ENCODE measurements at regions not wholly inside any gene's neighbourhood (a gene's known extent, or its start where the extent isn't known, plus 50 kb on each side); places are given as distances from the start of the nearest gene placed in this dataset.

DNA sequence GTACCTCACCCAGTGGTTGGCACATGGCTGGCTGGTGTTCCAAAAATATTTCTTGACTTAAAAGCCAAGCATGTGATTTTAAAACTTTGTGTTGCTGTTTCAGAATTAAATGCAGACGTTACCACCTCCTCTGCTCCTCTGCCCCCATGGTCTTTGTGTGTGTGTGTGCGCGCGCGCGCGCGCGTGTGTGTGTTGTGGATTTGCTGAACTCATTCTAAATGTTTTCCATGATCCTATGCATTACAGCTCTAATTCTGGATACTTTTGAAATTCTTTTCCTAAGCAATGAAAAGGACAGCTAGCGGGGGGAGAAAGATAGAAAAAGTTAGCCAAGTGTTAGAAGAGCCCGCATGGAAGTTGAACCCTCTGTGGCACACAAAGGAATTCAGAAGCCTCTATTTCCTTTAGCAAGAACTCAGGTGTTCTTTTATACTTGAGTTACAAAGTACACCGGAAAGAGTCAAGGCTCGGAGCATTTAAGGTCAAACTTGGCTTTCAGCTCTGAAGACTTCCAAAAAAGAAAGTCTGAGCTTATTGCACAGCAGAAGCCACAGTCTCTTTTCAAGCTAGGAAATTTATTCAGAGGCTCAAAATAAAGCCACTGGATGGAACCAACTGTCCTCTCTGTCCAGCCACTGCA is 350.5 kb upstream of the TBL1XR1 start:
- DNase-seq = no peak

DNA sequence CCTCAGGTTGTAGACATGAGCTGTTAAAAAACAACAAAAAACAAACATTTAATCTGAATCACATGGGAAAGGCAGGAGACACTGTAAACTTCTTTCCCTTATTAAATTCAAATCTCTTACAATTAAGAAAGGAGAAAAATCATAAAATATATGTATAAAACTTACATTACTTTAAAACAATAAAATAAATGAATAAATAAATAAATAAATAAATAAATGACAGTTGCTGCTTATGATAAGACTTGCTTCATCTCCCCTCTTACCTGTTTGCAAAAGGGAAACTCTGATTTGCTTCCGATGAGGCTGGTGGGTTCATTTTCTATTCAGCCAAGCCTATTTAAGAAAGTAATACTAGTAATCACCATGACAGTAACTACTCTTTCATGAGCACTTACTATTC is 353.4 kb upstream of the TBL1XR1 start:
- DNase-seq = no peak

DNA sequence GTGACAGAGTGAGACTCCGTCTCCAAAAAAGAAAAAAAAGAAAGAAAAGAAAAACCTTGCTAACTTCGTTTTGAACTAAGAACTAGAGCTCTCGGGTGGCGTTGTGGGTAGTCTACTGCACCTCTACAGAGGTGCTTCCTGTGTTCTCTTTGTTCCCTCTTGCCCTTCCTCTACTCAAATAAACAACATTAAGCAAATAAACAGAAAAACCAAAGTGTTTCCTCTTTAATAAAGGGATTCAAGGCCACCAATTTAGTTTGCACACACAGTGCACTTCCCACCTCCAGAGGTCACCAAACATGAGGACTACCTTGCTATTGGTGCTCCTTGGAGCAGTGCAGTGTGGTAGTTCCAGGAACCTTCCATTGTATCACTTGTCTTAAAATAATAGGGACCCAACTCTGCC is 354.2 kb upstream of the TBL1XR1 start:
- no peak for DNase-seq

DNA sequence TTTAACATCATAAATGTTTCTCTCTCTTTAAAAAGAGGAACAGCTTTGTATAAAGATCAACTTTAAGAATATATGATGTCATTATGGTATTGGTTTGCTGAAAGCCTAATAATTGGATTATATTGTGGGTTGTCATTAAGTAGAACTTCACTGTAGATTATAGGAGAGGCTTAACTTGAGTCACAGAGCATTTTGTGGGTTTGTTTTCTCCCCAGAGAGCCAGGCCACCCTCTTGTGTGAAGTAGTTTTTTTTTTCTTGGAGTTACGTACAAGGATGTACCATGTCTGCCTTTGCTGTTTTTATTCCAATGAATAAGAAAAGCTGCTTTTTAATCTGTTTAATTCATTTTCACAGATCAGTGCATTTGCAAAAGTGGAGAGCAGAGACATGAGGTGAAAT is 354.8 kb upstream of the TBL1XR1 start:
- no peak for DNase-seq

DNA sequence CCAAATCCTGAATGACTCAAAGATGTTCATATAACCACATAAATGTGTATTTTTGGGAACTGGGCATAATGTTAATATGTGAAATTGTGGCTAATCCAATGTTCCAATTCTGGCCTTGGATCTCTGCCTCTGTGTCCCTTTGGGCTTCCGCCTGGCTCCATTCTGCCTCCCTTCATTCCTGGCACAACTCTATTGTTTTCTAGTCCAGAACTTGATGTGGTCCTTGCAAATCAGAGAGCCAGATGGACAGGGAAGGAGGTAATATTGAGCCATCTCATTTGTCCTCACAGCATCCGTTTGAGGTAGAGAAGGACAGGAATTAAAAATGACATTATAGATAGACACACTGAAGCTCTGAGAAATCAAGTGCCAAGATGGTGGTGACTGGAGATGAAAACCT is 355.7 kb upstream of the TBL1XR1 start:
- DNase-seq = no peak

DNA sequence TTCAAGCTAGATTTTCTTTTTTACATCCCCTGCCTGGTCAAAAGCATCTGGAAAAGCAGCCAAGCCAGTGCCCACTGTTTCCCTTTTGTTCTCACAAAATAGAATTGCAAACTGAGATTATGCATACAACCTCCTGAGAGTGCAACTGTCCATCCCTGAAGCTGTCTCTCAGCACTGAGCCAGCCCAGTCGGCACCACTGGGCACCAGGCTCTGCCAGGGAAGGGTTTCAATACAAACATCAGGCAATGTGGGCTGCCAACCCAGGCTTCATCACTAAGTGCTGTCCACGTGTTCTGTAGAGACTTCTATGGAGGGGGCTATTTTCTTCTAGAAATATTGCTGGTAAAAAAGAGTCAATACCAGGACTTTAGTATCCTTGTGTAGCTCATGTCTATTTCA is 356.3 kb upstream of the TBL1XR1 start:
- no peak for DNase-seq

DNA sequence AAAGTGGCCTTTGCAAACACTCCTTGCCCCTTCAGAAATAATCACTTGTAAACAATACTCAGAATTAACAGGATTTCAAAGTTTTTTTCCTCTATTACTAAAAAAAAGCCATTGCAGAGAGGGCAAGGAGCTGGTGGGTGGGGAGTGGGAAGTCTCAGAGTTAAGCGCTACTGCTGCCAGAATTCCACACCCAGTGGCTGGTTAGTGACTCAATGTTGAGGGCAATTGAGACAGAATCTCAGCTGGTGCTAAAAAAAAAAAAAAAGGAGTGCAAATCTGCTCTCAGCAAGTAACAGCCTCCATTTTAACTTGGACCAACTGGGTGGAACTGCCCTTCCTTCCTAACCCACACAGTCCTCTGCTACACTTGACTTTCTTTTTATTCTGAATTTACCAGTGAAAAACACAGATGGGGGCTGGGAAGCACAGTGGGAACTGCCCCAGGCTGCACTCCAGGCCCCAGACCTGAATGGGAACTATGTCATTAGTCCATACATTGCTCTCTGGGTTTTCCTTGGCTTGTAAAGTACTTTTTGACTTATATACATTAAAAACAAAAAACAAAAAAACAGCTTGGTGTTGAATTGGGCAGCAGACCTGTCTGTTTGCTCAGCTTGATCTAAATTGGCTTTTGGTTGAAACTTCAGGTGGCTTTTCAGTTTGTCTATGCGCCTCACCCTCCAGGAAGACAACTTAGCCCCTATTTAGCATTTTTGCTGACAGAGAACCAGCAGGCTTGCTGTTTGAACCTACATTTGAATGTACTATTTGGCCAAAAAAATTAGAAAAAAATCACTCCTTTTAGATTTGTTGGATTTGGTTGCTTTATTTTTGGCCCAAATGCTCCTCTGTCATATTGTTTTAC is 357.8 kb upstream of the TBL1XR1 start:
- DNase-seq = peak; percentile 73

DNA sequence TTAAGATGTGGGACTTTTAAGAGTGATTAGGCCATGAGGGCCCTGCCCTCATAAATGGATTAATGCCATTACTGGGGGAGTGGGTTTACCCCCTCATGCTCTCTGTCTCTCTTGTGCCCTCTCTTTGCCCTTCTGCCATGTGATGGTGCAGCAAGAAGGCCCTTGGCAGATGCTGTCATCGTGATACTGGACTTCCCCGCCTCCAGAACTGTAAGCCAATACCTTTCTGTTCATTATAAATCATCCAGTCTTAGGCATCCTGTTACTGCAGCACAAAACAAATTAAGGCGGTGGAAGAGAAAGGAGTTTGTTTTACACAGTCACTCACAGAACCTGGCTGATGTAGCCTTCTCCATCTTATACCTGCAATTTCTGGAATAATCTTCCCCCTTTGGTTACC is 360.3 kb upstream of the TBL1XR1 start:
- DNase-seq = no peak

DNA sequence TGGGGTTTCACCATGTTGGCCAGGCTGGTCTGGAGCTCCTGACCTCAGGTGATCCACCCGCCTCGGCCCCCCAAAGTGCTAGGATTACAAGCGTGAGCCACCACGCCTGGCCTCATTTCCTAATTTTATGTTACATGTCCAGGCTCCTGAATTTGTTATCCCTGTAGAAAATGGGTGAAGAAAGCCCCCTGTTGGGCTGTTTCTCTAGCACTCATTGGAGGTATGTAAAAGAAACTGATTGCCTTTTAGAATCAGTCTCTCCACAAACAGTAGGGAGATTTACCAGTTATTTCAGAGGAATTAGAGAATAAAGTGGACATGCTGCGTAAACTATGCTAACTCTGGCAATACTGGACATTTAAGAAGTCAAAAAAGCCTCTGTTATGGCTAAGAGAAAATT is 364.1 kb upstream of the TBL1XR1 start:
- no peak for DNase-seq

DNA sequence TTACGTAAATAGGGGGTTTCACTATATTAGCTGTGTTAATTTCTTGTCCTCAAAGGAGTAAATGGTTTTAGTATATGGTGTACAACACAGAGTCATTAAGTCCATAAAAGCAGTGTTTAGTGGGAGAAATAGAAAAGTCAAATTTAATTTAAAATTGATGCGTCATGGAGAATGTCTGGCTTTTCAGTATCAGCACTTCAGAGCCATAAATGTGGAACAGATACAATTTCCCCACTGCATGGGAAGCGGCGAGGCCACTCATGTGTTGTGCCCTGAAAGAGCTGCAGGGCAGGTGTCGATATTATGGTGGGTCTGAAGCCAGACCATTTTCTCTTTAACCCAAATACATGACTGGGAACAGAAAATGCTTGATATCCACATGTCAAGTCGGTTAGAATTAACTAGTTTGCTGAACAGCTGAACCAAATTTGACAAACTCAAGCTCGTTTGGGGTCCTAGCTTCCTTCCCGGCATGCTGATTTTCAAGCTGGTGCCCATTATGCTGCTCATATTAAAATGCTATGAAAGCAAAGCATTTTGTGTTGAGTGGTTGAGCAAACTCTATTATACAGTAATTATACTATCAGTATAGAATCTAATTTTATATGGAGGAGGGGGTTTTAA is 364.6 kb upstream of the TBL1XR1 start:
- DNase-seq = no peak

DNA sequence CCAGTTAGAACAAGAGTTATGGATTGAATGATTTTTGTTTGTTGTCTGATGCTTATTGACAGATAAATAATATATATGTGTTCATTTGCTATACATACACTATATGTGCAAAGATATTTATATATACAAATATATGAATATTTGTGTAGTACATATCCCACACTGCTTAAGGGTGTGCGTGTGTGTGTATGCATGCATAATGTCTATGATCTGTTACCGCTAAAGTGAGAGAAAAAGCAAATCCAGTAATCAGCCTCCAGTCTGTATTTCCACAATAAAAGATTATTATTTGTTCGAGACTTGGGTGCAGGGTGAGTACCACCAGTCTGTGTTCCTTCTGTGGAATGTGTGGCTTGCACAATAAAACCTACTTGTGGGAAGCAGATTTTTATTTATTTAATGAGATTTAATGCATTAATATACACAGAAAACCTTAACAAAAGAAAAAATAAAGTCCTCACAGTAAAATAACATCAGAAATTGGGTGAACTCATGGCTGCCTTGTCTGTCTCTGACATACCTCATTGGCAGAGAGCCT is 366.0 kb upstream of the TBL1XR1 start:
- no peak for DNase-seq

DNA sequence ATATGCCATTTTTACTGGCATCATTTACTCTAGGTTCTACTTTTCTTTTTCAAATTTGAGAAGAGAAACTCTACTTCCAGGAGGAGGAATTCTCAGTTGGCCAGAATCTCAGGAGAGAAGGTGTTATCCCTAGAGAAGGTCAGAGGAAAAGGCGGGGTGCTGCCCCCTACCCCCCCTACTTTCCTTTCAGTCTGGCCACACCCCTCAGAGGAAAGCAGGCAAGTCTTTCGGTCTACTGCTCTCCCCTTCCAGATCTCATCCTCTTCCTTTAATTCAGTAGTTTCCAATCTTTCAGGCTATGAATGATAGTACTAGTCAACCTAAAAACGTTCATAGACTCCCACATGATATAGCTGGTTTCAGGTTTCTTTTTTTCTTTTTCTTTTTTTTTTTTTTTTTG is 366.5 kb upstream of the TBL1XR1 start:
- no peak for DNase-seq

DNA sequence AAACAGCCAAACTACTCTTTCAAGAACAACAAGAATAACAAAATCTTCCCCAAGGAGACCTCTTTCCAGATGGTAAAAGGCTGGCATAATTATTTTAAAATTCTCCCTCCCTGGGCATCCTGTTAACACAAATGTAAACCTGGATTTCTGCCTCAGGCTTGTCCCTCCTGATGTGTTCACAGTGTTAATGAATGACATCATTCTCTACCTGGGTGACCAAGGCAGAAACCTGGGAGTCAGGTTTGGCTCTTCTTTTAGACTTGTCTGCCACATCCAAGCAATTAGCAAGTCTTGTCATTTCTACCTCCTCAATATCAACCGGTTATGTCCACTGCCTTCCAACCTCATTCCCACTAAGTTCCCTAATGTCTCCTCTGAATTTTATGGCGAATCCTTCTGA is 368.7 kb upstream of the TBL1XR1 start:
- no peak for DNase-seq

DNA sequence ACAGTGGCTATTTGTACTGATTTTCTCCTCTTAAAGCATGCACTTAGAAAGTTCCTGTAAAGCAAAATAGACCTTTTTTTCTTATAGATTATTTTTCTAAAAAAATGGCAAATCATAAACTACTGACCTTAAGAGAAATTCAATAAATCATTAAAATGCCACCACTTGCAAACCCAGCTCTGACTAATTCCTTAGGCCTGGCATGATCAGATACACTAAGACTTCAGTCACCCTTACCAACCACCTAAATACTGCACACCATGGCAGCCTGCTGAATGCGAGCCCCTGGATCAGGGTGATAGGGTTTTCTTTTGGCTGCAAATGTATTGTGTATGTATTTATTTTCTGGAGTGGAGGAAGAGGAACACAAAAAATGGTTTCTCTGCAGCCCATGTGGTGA is 370.6 kb upstream of the TBL1XR1 start:
- DNase-seq = no peak

DNA sequence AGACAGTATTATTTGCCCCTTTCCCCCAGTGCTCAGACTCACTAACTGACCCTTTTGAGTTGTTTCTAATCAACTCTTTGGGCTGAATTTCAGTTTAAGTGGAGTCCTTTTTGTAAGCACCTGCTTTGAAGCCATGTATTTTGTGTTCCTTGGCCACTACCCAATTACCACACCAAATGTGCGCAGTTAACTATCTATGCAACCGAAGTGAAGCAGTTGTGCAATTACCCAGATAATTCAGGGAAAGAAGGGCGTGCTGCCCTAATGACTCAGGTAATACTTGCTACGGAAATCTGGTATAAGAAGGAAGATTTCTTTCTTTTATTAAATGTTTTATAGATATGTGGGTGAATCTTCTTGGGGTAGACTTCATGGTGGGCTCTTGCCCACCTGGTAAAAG is 371.9 kb upstream of the TBL1XR1 start:
- DNase-seq = no peak

DNA sequence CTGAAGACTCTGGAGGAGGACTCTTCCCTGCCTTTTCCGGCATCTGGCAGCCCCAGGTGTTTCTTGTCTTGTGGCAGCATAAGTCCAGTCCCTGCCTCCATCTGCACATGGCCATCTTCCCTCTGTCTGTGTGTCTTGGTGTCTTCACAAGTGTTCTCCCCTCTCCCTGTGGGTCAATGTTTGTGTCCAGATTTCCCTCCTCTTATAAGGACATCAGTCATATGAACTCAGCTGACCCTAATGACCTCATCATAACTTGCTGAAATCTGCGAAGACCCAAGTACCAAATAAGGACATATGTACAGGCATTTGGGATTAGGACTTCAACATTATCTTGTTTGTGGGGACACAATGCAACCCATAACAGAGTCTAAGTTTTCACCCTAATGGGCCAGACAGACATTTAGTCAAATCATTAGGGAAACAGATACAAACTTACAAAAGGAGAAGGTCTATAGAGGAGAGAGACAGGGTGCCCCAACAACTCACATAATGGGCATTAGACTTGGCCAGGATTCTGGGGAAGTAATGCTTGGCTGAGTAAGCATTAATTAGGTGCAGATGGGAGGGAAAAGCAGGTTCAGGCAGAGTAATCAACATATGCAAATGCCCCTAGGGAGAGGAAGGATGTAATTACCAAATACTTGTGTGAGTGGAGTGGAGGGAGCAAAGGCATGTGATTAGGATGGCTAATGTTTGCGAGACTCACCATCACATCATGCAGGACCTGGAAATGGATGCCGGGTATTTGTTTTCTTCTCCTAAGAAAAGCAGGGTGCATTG is 372.8 kb upstream of the TBL1XR1 start:
- no peak for DNase-seq

DNA sequence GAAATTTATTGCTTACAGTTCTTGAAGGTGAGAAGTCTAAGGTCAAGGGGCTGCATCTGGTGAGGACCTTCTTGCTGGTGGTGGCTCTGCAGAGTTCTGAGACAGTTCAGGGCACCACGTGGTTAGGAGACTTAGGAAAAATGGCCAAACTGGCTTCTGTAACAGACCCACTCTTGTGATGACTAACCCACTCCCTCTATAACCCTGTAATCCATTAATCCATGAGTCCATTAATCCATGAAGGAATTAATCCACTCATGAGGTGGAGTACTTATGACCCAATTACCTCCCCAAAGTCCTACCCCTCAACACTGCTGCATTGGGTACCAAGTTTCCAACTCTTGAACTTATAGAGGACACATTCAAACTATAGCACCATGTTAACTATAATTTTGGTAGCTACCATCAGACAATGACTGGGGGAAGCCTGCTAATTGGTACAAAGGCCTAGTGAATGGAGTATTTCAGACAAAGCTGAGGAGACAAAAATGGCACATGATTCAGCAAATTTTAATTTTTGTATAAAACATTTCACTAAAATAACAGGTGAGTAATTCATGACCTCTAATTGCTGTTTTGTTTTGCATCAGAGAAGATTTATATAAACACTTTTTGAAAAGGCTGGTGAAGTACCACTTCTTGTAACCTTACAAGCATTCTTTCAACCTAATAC is 374.1 kb upstream of the TBL1XR1 start:
- DNase-seq = no peak

DNA sequence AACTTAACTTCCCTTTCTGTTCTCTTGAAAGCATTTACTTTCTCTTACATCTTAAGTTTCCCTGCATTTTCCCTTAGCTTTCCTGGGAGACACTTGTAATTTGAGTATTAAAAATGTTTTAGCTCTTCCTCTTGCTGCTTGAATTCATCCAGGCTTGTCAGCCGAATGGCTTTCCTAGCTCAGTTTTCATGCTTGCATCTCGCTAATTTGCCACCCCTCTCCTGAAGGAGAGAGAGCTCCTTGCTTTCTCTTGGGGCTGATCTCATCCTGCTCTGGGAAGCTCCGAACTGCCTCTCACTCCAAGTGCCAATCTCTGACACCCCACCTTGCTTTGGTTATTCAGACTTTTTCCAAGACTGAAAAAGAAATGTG is 374.6 kb upstream of the TBL1XR1 start:
- DNase-seq = no peak

DNA sequence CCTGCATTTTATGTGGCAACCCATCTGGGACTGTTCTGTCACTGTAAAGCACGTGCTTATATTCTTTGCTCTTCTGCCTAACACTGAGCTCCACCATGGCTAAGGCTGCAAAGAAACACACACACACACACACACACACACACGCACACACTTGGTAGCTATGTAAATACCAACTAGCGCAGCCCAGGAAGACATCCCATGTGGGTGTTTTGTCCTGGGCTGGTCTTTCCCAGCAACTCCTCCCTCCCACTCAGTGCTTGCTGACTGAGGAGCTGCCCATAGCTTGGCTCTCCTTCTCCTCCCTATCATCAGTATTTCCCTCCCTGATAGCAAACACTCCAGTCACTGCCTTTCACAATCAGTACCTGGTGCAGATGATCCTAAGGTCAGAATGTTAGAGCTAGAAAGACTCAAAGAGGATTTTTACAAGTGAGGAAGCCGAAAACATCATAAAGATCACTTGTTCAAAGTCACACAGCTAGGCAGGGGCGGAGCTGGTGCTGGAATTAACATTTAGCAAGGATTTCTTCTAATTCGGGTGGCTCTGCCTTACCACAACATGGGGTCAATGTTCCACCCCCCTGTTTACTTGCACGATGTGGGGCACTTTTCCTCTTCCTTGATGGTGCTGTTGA is 377.1 kb upstream of the TBL1XR1 start:
- DNase-seq = no peak

DNA sequence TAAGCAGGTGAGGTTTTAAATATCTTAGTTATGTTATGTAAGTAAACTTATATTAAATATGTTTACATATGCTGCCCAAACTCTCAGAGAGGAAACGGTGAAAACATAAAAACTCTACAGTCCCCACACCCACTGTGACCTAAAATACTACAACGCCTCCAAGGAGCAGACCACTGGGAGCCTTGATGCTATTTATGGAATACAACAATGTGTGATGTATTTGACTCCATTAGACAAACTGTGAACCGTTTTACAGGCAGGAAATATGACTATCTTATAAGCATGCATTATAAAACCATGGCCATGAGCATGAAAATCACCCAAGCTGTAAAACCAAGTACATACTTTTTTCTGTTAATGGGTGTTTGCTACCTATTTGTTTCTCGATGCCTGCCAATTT is 379.5 kb upstream of the TBL1XR1 start:
- no peak for DNase-seq

DNA sequence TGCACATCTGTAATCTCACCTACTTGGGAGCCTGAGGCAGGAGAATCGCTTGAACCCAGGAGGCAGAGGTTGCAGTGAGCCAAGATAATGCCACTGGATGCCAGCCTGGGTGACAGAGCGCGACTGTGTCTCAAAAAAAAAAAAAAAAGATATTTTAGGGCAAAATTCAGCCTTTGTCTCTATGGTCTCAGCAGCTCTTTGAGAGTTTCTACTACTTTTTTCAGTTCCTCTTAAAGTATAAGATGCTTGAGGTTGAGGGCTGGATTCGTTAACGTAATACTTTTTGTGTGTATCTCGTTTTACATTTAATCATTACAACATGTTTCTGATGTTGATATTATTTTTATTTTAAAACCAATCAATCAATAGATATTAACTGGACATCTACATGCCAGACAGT is 381.2 kb upstream of the TBL1XR1 start:
- DNase-seq = no peak

DNA sequence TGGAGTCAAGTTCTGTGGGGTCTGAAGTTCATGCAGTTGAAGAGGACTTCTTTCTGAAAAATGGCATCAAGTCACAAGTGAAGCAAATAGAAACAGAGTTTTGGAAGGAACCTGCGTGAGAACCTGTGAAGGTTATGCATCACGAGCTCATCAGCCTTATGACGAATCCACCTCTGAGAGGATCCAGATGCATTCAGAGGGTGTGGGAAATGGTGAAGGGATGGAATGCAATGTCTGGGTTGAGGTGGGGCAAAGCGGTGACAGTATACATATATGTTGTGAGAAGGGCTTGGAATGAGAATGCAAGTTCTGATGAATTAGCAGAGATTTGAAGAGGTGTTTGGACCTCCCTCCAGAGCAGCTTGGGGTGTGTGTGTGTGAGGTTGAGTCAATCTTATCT is 382.1 kb upstream of the TBL1XR1 start:
- no peak for DNase-seq
